22Rv1 (cell line): ENCODE measurements at regions not wholly inside any gene's neighbourhood (a gene's known extent, or its start where the extent isn't known, plus 50 kb on each side); places are given as distances from the start of the nearest gene placed in this dataset.

Experiments used
- H3K27ac ChIP-seq: fragments of 450-650 bp; 2 replicates; pipeline ENCODE4 v1.5.1; 2017
- ZFX ChIP-seq: fragments of 450-650 bp; IDR thresholded peaks from 2 replicates; pipeline ENCODE4 v1.6.1; 2017; ENCODE audit warnings: antibody characterized with exemption, borderline replicate concordance
- TF ChIP-seq, protein P1 (sequence below): fragments of 450-650 bp; IDR thresholded peaks from 2 replicates; pipeline ENCODE4 v1.5.1; 2017; ENCODE audit warnings: mild to moderate bottlenecking

DNA sequence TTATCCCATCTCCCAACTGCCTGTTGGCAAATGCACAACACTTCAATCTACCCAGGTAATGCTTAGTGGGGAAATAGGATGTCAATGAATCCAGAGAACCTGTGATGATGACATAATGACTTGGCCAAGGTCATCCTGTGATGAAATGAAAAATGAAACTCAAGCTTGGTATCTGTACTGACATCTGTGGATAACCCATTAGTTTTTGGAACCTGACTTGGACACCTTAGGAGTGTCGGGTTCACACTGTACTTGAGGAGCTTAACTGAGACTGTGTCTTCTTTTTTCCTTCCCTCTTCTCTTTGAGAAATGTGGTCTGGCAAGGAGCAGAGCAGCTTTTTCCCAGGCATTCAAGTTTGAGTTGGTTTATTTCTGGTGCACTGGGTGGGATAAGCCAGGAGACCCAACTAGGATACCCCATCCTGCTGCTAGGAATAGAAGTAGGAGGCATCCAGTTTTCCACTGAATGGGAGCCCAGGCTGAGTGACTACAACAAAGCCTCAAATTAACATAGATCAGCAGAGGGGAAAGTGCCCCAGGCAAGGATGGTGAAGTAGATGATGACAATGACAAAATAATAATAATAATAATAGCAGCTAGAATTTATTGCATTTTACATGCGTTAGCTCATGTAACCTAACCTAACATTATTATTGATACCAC is 72.1 kb downstream of the ADRB2 start:
- no peak for TF ChIP-seq ZFX
- TF ChIP-seq, protein P1, sequence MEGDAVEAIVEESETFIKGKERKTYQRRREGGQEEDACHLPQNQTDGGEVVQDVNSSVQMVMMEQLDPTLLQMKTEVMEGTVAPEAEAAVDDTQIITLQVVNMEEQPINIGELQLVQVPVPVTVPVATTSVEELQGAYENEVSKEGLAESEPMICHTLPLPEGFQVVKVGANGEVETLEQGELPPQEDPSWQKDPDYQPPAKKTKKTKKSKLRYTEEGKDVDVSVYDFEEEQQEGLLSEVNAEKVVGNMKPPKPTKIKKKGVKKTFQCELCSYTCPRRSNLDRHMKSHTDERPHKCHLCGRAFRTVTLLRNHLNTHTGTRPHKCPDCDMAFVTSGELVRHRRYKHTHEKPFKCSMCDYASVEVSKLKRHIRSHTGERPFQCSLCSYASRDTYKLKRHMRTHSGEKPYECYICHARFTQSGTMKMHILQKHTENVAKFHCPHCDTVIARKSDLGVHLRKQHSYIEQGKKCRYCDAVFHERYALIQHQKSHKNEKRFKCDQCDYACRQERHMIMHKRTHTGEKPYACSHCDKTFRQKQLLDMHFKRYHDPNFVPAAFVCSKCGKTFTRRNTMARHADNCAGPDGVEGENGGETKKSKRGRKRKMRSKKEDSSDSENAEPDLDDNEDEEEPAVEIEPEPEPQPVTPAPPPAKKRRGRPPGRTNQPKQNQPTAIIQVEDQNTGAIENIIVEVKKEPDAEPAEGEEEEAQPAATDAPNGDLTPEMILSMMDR: no peak
- no peak overlapping the region for H3K27ac ChIP-seq

DNA sequence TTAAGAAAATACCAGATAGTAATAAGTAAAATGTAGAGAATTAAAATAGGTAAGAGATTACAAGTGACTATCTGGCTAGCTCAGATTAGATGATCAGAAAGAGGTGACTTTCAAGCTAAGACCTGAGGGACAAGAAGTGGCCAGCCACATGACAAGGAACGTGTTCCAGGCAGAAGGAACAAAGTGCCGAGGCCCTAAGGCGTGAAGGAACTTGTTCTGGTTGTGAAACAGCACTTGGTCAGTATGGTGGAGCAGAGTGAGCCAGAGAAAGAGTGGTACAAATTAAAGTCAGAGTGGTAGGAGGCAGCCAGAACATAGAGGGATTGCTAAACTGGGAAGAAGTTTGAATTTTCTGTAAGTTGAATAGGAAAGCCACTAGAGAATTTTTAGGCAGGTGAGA is 73.6 kb downstream of the ADRB2 start:
- TF ChIP-seq, protein P1: no peak
- TF ChIP-seq ZFX: no peak

DNA sequence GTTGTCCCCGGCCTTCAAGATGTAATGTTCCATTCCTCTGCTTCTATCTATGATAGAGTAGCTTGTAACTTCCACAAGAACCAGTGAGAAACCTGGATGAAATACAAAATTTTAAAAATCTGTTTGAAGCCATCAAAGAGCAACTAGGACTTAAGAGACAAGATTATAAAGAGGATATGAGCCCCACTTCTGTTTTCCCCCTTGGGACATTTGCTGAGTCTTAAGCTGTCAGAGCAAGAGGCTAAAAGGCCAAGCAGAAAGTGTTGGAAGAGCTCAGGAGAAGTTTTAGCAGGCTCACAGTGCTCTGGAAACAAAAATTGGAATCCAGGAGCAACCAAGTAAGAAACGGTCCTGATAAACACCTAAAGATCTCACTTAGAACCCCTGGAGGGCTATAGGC is 76.1 kb downstream of the ADRB2 start:
- TF ChIP-seq ZFX: no peak
- TF ChIP-seq, protein P1: no peak
- no peak overlapping the region for H3K27ac ChIP-seq

More for the DNA sequence above, 73.6 kb downstream of the ADRB2 start:
- H3K27ac ChIP-seq: no peak overlapping the region

DNA sequence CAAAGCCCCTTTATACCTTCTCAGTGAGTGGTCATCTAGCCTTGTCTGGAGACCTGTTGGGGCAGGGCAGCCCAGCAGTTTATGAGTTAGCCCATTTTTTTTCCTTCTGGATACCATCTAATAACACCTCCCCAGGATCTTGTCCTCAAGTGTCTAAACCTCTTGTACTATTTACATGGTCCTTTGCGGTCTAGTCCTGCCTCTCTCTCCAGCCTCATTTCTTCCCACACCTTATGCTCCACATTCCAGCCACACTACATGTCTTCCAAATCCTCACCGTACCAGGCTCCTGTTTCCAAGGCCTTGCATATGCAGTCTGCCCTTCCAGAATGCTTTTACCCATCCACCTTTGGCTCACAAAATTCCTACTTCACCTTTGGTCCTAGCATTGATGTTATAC is 77.2 kb downstream of the ADRB2 start:
- H3K27ac ChIP-seq: no peak overlapping the region; the same call in 1 of the 2 replicates
- no peak for TF ChIP-seq ZFX

DNA sequence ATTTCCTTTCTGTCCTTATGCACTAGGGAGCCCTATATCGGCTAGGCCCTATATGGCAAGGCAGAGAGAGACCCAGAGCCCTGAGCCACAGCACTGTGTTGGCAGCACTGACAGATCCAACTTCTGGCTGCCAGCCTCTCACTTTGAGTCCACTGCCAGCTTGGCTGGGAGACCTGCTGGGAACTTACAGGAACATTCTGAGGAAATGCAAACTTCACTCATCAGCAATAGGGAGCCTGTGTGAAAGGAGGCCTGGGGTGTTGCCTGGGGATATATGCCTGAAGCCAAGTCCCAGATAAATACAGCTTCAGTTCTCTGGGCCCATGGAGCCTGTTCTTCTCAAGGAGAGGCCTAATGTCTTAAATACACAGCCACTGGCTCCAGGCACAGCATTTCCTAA is 78.0 kb downstream of the ADRB2 start:
- peak overlapping the region; percentile 69 for H3K27ac ChIP-seq
- TF ChIP-seq ZFX: no peak
- TF ChIP-seq, protein P1: no peak

DNA sequence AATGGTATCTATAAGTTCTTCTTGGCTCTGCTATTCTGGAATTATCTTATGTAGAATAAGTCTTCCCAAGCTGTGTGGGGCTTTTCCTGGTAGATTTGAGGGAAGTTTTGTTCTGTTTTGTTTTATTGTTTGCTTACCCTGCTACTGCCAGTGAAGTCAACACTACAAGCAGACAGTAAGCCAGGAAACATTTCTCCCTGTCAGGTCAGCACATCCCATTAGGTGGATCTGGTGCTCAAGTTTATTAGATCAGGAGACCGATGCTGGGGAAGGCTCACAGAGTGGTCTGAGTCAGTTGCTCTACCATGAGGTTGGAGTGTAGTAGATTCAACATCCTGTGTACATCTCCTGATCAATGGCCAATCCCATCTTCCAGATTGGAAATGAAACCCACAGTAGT is 79.1 kb downstream of the ADRB2 start:
- peak overlapping the region; percentile 69 for H3K27ac ChIP-seq
- TF ChIP-seq ZFX: no peak
- TF ChIP-seq, protein P1: no peak

DNA sequence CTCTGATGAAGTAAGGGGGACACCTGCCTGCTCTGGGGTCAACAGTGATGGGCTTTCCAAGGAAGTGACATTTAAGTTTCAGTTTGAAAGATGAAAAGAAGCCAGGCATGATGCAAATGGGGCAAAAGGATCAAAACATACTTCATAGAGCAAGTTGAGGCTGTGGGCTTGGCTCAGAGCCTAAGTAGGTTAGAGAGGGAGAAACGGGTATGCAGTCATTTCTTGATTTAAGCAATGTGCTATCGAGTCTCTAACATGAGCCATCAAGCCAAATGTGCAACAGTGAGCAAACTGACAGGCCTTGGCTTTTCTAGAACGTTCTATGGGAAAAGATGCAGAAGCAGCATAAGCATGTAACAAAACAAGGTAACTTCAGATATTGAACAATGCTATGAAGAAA is 80.6 kb downstream of the ADRB2 start:
- no peak overlapping the region for H3K27ac ChIP-seq

More for the DNA sequence above, 80.6 kb downstream of the ADRB2 start:
- TF ChIP-seq, protein P1: no peak
- TF ChIP-seq ZFX: no peak
